Keratinocyte (primary cell): ENCODE measurements at regions not wholly inside any gene's neighbourhood (a gene's known extent, or its start where the extent isn't known, plus 50 kb on each side); places are given as distances from the start of the nearest gene placed in this dataset.
A peak's percentile ranks its signal among the peaks of the same experiment; 100 is the strongest.

ENCODE experiments used
- EZH2 ChIP-seq: IDR thresholded peaks from one replicate; pipeline ENCODE4 v1.6.1; 2012; ENCODE audit warnings: inconsistent platforms, mild to moderate bottlenecking, low read length, moderate library complexity
- TF ChIP-seq, protein P1 (sequence below), 3 experiments: IDR thresholded peaks in 1 of 3; conservative IDR thresholded peaks in 1 of 3; optimal IDR thresholded peaks in 1 of 3; 2 replicates in 2 of 3; 3 replicates in 1 of 3; pipeline versions ENCODE3 to v1.5.1; 2011; ENCODE audit warnings: low read length in 3 of 3, mild to moderate bottlenecking in 3 of 3, moderate library complexity in 2 of 3, control low read depth in 1 of 3, inconsistent platforms in 1 of 3; ENCODE audit not compliant: insufficient read depth in 2 of 3; ENCODE audit errors: extremely low read depth in 1 of 3

DNA sequence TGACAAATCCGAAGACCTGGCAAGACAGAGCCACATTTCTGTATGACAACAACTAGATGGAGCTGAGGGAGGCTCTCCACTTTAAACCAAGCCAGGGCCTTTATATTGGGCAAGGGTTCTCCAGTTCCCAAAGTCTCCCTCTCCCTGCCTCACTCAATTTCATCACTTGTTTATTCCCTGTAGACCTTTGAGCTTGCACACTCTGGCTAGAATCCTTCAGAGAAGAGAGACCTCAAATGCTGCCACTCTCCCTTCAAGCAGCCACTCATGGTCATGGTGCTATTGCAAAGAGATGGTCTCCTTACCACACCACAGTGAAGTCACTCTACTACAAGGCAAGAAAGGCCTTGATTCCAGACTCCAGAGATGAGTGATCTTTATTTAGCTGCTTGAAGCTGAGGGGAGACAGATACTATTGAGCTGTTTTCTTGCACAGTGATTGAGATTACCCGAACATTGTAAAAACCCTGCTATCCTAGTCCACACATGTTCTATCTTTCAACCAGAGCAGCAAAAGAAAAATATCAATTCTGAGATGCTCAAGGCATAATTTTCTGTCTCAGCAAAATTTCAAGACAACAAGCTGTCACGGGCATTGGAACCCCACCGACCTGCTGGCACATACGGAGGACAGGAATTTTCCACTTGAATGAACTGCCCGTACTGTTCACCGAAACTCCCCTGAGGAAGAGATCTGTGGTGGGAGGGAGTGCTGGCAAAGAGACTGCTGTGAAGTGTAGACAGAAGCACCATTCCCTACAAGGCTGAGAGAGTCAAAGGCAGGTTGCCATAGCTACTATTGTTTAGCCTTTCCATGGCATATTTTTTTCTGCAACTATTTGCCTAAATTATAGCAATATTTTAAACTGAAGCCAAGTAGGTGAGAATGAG lies 81.1 kb downstream of the CDO1 start:
- TF ChIP-seq, protein P1, sequence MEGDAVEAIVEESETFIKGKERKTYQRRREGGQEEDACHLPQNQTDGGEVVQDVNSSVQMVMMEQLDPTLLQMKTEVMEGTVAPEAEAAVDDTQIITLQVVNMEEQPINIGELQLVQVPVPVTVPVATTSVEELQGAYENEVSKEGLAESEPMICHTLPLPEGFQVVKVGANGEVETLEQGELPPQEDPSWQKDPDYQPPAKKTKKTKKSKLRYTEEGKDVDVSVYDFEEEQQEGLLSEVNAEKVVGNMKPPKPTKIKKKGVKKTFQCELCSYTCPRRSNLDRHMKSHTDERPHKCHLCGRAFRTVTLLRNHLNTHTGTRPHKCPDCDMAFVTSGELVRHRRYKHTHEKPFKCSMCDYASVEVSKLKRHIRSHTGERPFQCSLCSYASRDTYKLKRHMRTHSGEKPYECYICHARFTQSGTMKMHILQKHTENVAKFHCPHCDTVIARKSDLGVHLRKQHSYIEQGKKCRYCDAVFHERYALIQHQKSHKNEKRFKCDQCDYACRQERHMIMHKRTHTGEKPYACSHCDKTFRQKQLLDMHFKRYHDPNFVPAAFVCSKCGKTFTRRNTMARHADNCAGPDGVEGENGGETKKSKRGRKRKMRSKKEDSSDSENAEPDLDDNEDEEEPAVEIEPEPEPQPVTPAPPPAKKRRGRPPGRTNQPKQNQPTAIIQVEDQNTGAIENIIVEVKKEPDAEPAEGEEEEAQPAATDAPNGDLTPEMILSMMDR (optimal IDR thresholded peaks at IDR 0.05 in 1 of 3, IDR thresholded peaks at IDR 0.05 in 1 of 3, conservative IDR thresholded peaks at IDR 0.05 in 1 of 3; ENCODE audit: extremely low read depth in 1 of 3, insufficient read depth in 2 of 3, low read length in 3 of 3), result no peak
- TF ChIP-seq EZH2, result peak; percentile 57
